ENCODE measurements at regions not wholly inside any gene's neighbourhood (a gene's known extent, or its start where the extent isn't known, plus 50 kb on each side); places are given as distances from the start of the nearest gene placed in this dataset.

DNA sequence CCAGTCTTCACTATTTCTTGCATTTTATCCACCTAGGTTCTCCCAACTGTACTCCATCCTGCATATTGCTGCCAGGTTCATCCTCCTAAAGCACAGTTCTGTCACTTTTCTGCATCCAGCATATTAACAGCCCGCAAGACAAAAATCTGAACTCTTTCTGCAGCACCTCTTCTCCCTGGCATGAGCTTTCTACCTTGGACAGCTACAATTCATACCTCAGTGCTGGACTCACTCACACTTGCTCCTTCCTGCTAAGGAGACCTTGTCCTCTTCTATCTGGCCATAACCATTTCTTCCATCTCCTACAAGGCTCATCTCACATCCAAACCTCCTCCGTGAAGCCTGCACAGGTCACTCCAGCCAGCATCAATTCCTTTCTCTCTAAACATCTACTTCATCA, 170.1 kb upstream of the GRIP1 start:
- no peak overlapping the region for H3K4me3 ChIP-seq
- TF ChIP-seq, protein P1, sequence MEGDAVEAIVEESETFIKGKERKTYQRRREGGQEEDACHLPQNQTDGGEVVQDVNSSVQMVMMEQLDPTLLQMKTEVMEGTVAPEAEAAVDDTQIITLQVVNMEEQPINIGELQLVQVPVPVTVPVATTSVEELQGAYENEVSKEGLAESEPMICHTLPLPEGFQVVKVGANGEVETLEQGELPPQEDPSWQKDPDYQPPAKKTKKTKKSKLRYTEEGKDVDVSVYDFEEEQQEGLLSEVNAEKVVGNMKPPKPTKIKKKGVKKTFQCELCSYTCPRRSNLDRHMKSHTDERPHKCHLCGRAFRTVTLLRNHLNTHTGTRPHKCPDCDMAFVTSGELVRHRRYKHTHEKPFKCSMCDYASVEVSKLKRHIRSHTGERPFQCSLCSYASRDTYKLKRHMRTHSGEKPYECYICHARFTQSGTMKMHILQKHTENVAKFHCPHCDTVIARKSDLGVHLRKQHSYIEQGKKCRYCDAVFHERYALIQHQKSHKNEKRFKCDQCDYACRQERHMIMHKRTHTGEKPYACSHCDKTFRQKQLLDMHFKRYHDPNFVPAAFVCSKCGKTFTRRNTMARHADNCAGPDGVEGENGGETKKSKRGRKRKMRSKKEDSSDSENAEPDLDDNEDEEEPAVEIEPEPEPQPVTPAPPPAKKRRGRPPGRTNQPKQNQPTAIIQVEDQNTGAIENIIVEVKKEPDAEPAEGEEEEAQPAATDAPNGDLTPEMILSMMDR (IDR thresholded peaks at IDR 0.05; ENCODE audit: borderline replicate concordance), result no peak
- no peaks in the 10 kb centered on the region for H3K9me3 ChIP-seq (replicated peaks)
- H3K27ac ChIP-seq (replicated peaks), result no peak overlapping the region
- DNase-seq, result no peak
- no peaks in the 10 kb centered on the region for H3K4me1 ChIP-seq
- intact Hi-C loops (cut with micrococcal nuclease), result no loop called here
- H3K27me3 ChIP-seq (ENCODE audit: low read depth), result no peaks in the 10 kb centered on the region
- H3K36me3 ChIP-seq, result no peaks in the 10 kb centered on the region

DNA sequence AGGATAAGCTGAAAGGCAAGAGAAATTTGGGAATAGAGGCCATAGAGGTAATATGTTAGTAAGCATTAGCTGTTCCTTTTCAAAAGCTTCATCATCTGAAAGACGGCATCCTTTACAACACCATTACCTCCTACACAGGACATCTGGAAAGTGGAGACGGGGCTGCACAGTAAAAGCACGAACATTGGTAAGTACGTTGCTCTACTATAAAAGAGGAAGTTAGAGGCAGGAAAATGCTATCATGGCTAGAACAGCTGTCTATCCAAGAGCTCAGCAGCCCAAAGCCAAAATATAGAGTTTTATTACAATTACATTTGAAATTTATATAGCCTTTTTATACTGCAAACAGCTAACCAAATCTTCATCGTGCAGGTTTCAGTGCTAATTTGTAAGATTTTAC, 172.3 kb upstream of the GRIP1 start:
- Histone ChIP-seq H3K27ac (replicated peaks) (no peak overlapping the region), H3K36me3 (no peaks in the 10 kb centered on the region), H3K9me3 (replicated peaks) (no peaks in the 10 kb centered on the region), H3K4me1 (no peaks in the 10 kb centered on the region), H3K4me3 (no peak overlapping the region), H3K27me3 (ENCODE audit: low read depth) (no peaks in the 10 kb centered on the region)
- TF ChIP-seq, protein P1 (IDR thresholded peaks at IDR 0.05; ENCODE audit: borderline replicate concordance), result no peak
- no peak for DNase-seq
- intact Hi-C loops (cut with micrococcal nuclease), result no loop called here

DNA sequence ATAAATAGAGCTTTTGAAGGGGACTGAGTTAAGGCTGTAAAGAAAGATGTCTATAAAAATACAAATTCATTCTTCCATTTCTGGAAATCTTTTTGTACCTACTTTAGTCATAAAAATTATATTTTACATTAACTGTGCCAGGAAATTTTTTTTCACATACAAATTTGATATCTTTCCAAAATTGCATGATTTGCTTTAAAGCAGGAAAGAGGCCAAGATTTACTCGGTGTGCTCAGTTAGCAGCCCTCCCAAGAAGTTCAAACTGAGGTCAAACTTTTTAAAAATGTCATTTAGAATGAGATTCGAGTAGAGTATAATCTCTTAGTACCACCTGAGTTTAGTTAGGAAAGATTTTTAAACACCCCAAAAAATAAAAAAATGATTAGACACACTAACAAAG, 173.2 kb upstream of the GRIP1 start:
- Histone ChIP-seq H3K4me3 (no peak overlapping the region), H3K27ac (replicated peaks) (no peak overlapping the region), H3K9me3 (replicated peaks) (no peaks in the 10 kb centered on the region), H3K27me3 (ENCODE audit: low read depth) (no peaks in the 10 kb centered on the region), H3K36me3 (no peaks in the 10 kb centered on the region), H3K4me1 (no peaks in the 10 kb centered on the region)
- no peak for DNase-seq
- TF ChIP-seq, protein P1 (IDR thresholded peaks at IDR 0.05; ENCODE audit: borderline replicate concordance), result no peak
- intact Hi-C loops (cut with micrococcal nuclease), result no loop called here

DNA sequence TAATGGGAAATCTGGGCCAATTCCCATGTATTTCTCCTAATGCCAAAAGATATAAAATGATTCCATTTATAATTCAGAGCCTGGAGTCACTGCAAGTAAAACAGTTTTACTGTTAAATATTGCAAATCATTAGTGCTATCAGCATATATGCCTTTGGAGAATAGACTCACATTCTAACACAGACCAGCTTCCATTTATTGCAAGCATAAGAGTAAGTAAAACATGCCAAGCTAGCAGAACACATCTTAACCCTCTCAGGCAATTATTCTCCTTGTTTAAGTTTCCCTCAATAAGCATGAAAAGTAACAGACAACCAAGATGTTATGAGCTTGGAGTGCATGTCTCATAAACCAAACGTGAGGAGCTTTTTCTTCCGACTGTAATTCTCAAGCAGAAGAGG, 173.9 kb upstream of the GRIP1 start:
- TF ChIP-seq, protein P1 (IDR thresholded peaks at IDR 0.05; ENCODE audit: borderline replicate concordance), result no peak
- H3K9me3 ChIP-seq (replicated peaks), result no peaks in the 10 kb centered on the region
- H3K27me3 ChIP-seq (ENCODE audit: low read depth), result no peaks in the 10 kb centered on the region
- H3K4me1 ChIP-seq, result no peaks in the 10 kb centered on the region
- no peak overlapping the region for H3K4me3 ChIP-seq
- no peak overlapping the region for H3K27ac ChIP-seq (replicated peaks)
- intact Hi-C loops (cut with micrococcal nuclease), result no loop called here
- no peaks in the 10 kb centered on the region for H3K36me3 ChIP-seq
- no peak for DNase-seq

DNA sequence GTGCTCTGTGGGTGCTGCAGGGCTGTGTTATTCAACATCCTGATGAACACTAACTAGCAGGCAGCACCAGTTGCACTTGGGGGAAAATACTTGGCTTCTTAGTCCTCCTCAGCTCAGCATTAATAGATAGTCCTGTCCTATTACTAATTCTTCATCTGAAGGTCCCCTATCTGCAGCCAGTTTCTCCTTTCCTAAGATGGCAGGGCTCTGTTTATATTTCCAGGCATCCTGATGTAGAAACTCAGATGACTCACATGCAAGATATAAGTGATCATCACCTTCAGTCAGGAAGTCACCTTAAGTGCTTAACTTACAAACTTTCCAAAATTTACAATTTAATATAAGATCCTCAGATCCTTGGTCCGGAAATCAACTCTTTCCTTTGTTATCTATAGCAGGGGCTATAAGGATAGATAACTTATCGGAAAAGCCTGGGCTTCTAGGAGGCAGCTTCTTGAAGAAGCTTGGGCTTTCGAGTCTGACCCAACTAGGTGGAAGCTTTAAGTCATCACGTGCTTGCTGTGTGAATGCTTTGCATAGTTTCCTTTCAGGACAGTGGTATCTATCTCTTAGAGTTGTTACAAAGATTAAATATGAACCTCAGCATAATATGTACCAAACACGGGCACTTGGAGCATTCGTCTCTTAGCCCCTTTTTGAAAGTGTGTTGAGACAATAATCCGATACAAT, 181.0 kb upstream of the GRIP1 start:
- Histone ChIP-seq H3K4me1 (no peaks in the 10 kb centered on the region), H3K27me3 (ENCODE audit: low read depth) (peaks cover 5% of the 10 kb centered on the region), H3K9me3 (replicated peaks) (no peaks in the 10 kb centered on the region), H3K36me3 (no peaks in the 10 kb centered on the region), H3K27ac (replicated peaks) (no peak overlapping the region), H3K4me3 (no peak overlapping the region)
- no peak for DNase-seq
- TF ChIP-seq, protein P1 (IDR thresholded peaks at IDR 0.05; ENCODE audit: borderline replicate concordance), result no peak
- intact Hi-C loops (cut with micrococcal nuclease), result loop anchor here (5.0 kb wide), 1 partner anchor 173 kb away; no protein-coding TSS in a partner anchor

Data from left ventricle myocardium inferior (tissue), 1 donor.